Gastrocnemius medialis (tissue), 4 donors: ENCODE measurements at regions not wholly inside any gene's neighbourhood (a gene's known extent, or its start where the extent isn't known, plus 50 kb on each side); places are given as distances from the start of the nearest gene placed in this dataset.

ENCODE experiments used
- ATAC-seq, 2 donors: fragments of 150-250 bp; one replicate each; pipeline ENCODE4 v1.9.1; 2016
- DNase-seq, 2 donors: peaks; one replicate each; pipeline ENCODE4 v3.0.0-alpha.2; 2019
- H3K27ac ChIP-seq, 4 donors: fragments of 200-600 bp; sonication (generic); 1 replicate in 1 of 4; 2 replicates in 3 of 4; pipeline ENCODE4 v1.5.1; 2016 to 2018; ENCODE audit warnings: mild to moderate bottlenecking in 2 of 4, moderate library complexity in 1 of 4
- H3K27me3 ChIP-seq, 3 donors: fragments of 200-600 bp; sonication (generic) in 2 of 3; 1 replicate in 1 of 3; 2 replicates in 2 of 3; pipeline versions ENCODE4 v1.5.1 to v1.6.0; 2016 to 2019; ENCODE audit warnings: mild to moderate bottlenecking in 1 of 3, moderate library complexity in 1 of 3
- H3K36me3 ChIP-seq, 2 donors: fragments of 200-600 bp; sonication (generic) in 1 of 2; one replicate each; pipeline ENCODE4 v1.5.1; 2017 to 2018
- H3K4me1 ChIP-seq, 2 donors: fragments of 200-600 bp; sonication (generic) in 1 of 2; one replicate each; pipeline ENCODE4 v1.5.1; 2016 to 2017; ENCODE audit warnings: mild to moderate bottlenecking in 2 of 2
- H3K4me3 ChIP-seq, 4 donors: fragments of 200-600 bp; sonication (generic) in 3 of 4; 1 replicate in 1 of 4; 2 replicates in 3 of 4; pipeline ENCODE4 v1.5.1; 2016 to 2019; ENCODE audit warnings: mild to moderate bottlenecking in 2 of 4
- H3K9me3 ChIP-seq, 3 donors: fragments of 200-600 bp; sonication (generic) in 2 of 3; 1 replicate in 1 of 3; 2 replicates in 2 of 3; pipeline ENCODE4 v1.5.1; 2016 to 2019
- POLR2A ChIP-seq, 2 donors: fragments of 450-650 bp; IDR thresholded peaks; one replicate each; pipeline ENCODE4 v1.6.1; 2017; ENCODE audit warnings: antibody characterized with exemption in 2 of 2, mild to moderate bottlenecking in 2 of 2, moderate library complexity in 2 of 2
- in situ Hi-C, 4 donors: fragments of 200-750 bp; cut with MboI; loops; one replicate each; pipeline versions ENCODE4 v1.15.0 to v1.8.0; 2017; ENCODE audit warnings: low sequenced_read_pairs in 4 of 4
- intact Hi-C: fragments of 100-400 bp; cut with DNase I; formaldehyde crosslinking; loops from one replicate; pipeline ENCODE4 v1.15.1; 2023; ENCODE audit warnings: low total_unique reads
- TF ChIP-seq, protein P1 (sequence below), 5 experiments: fragments of 450-650 bp in 3 of 5; fragments of 200-600 bp in 2 of 5; sonication (generic) in 2 of 5; IDR thresholded peaks in 4 of 5; conservative IDR thresholded peaks in 1 of 5; 1 replicate in 4 of 5; 2 replicates in 1 of 5; pipeline ENCODE4 v1.5.1; 2016 to 2019; ENCODE audit warnings: antibody characterized with exemption in 5 of 5, mild to moderate bottlenecking in 3 of 5, moderate library complexity in 3 of 5

GRCh38 chr6:134632024-134632423 is 314.1 kb upstream of the SGK1 start:
- Histone ChIP-seq H3K36me3 (no peaks in the 10 kb centered on the region), H3K9me3 (no peaks in the 10 kb centered on the region), H3K27ac (no peak overlapping the region), H3K4me3 (no peak overlapping the region), H3K27me3 (no peaks in the 10 kb centered on the region), H3K4me1 (peaks cover 0 to 14% of the 10 kb centered on the region in 2 donors)
- ATAC-seq (no peak), DNase-seq (no peak)
- intact Hi-C loops (loop anchor here (10.0 kb wide), 1 partner anchor 287 kb away; no protein-coding TSS in a partner anchor), in situ Hi-C loops (loop anchor here in 2 of 4 donors (25.0 kb wide), 1 partner anchor 180 kb away; no protein-coding TSS in a partner anchor)
- no peak for TF ChIP-seq POLR2A (IDR thresholded peaks at IDR 0.05)
- TF ChIP-seq, protein P1, sequence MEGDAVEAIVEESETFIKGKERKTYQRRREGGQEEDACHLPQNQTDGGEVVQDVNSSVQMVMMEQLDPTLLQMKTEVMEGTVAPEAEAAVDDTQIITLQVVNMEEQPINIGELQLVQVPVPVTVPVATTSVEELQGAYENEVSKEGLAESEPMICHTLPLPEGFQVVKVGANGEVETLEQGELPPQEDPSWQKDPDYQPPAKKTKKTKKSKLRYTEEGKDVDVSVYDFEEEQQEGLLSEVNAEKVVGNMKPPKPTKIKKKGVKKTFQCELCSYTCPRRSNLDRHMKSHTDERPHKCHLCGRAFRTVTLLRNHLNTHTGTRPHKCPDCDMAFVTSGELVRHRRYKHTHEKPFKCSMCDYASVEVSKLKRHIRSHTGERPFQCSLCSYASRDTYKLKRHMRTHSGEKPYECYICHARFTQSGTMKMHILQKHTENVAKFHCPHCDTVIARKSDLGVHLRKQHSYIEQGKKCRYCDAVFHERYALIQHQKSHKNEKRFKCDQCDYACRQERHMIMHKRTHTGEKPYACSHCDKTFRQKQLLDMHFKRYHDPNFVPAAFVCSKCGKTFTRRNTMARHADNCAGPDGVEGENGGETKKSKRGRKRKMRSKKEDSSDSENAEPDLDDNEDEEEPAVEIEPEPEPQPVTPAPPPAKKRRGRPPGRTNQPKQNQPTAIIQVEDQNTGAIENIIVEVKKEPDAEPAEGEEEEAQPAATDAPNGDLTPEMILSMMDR (IDR thresholded peaks at IDR 0.05 in 4 of 5, conservative IDR thresholded peaks at IDR 0.05 in 1 of 5) = no peak

GRCh38 chr6:134631398-134631924 is 313.5 kb upstream of the SGK1 start:
- in situ Hi-C loops = loop anchor here in 2 of 4 donors (25.0 kb wide), 1 partner anchor 181 kb away; no protein-coding TSS in a partner anchor
- peak overlapping the region in 1 of 4 donors; percentile 78 for H3K27ac ChIP-seq
- no peak for ATAC-seq

DNA sequence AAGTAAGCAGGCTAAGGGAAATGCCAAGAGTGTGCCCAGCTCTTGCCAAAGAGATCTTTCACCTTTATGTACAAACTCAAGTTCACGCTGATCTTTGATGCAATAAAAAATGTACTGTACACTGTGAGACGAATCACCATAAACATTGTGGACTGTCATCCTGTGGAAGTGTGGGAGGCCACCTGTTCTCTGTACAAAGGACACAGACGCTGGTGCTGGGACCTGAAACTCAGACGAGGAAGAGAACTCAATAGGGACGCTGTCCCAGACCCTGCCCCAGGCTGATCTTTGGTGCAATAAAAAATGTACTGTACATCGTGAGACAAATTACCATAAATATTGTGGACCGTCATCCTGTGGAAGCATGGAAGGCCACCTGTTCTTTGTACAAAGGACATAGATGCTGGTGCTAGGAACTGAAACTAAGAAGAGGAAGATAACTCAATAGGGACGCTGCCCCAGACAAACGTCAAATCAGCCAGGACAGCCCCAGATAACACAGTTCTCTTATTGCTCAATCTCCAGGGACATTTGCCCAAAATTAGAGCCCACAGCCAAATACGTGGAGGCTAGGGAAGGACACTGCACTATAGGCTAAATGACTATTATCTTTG is 312.7 kb upstream of the SGK1 start:
- in situ Hi-C loops (loop anchor here in 2 of 4 donors (25.0 kb wide), 1 partner anchor 182 kb away; no protein-coding TSS in a partner anchor), intact Hi-C loops (loop anchor here (10.0 kb wide), 1 partner anchor 286 kb away; no protein-coding TSS in a partner anchor)
- ATAC-seq = peak; percentile 62 to 94
- H3K27me3 ChIP-seq = no peaks in the 10 kb centered on the region
- peak; percentile 11 to 56 for DNase-seq
- H3K9me3 ChIP-seq = no peaks in the 10 kb centered on the region
- no peaks in the 10 kb centered on the region for H3K36me3 ChIP-seq
- TF ChIP-seq, protein P1 (IDR thresholded peaks at IDR 0.05 in 4 of 5, conservative IDR thresholded peaks at IDR 0.05 in 1 of 5) = no peak
- no peak for TF ChIP-seq POLR2A (IDR thresholded peaks at IDR 0.05)
- H3K27ac ChIP-seq = peak overlapping the region in 3 of 4 donors; percentile 23 to 78 (median 25)
- peak overlapping the region in 1 of 4 donors; percentile 10 for H3K4me3 ChIP-seq
- H3K4me1 ChIP-seq = peaks cover 0 to 14% of the 10 kb centered on the region in 2 donors

More at GRCh38 chr6:134631398-134631924, 313.5 kb upstream of the SGK1 start:
- no peaks in the 10 kb centered on the region for H3K9me3 ChIP-seq
- peaks cover 0 to 14% of the 10 kb centered on the region in 2 donors for H3K4me1 ChIP-seq
- TF ChIP-seq, protein P1 (IDR thresholded peaks at IDR 0.05 in 4 of 5, conservative IDR thresholded peaks at IDR 0.05 in 1 of 5) = no peak
- no peak for TF ChIP-seq POLR2A (IDR thresholded peaks at IDR 0.05)
- intact Hi-C loops = loop anchor here (10.0 kb wide), 1 partner anchor 287 kb away; no protein-coding TSS in a partner anchor
- DNase-seq = no peak
- H3K4me3 ChIP-seq = no peak overlapping the region
- no peaks in the 10 kb centered on the region for H3K27me3 ChIP-seq
- no peaks in the 10 kb centered on the region for H3K36me3 ChIP-seq

DNA sequence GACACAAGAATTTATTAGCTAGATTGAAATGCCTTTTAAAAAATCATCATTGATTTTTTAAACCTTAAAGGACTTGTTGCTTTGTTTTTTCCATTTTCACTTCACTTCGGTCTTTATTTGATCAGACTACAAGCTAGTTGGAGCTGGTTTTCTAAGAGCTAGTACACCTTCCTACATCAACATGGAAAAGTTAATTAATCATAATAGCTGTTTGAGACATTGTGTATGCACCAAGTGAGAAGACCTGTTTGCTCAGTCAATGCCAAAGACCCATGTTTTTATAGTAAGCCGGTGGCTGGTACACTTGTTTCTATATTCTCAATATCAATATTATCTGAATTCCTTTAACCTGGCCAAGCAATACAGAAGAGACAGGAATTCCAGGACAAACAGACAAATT is 310.2 kb upstream of the SGK1 start:
- no peak overlapping the region for H3K27ac ChIP-seq
- H3K9me3 ChIP-seq = no peaks in the 10 kb centered on the region
- intact Hi-C loops = no loop called here
- TF ChIP-seq POLR2A (IDR thresholded peaks at IDR 0.05) = no peak
- TF ChIP-seq, protein P1 (IDR thresholded peaks at IDR 0.05 in 4 of 5, conservative IDR thresholded peaks at IDR 0.05 in 1 of 5) = no peak
- no peak for DNase-seq
- H3K4me1 ChIP-seq = peaks cover 0 to 17% of the 10 kb centered on the region in 2 donors
- no peaks in the 10 kb centered on the region for H3K27me3 ChIP-seq
- in situ Hi-C loops = loop anchor here in 3 of 4 donors (5.0 to 25.0 kb wide), 2 partner anchors 184 to 446 kb away; no protein-coding TSS in a partner anchor
- no peak overlapping the region for H3K4me3 ChIP-seq
- no peaks in the 10 kb centered on the region for H3K36me3 ChIP-seq
- ATAC-seq = no peak
